GM12872 (cell line): ENCODE measurements at regions not wholly inside any gene's neighbourhood (a gene's known extent, or its start where the extent isn't known, plus 50 kb on each side); places are given as distances from the start of the nearest gene placed in this dataset.

Experiments used
- TF ChIP-seq, protein P1 (sequence below): IDR thresholded peaks from 3 replicates; pipeline ENCODE4 v1.5.1; 2011; ENCODE audit warnings: low read depth, mild to moderate bottlenecking, low read length, moderate library complexity; ENCODE audit not compliant: insufficient read depth

DNA sequence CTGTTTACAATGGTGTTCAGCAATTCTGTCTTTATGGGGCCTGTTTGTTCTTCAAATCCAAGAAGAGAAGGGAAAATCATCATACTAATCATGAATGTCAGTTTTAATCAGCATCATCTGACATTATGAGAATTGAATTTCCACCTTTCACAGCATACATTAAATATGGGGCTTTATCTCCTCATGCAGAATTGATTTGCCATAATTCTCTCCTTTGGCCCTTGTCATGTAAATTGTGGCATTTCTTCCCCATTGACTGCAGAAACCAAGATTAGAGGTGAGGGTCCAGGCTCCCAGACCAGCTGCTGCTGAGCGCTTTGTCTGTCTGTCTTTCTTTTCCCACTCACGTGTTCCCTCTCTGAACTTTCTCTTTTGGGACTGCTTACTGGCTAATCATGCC, 232.1 kb upstream of the NAV2 start:
- TF ChIP-seq, protein P1, sequence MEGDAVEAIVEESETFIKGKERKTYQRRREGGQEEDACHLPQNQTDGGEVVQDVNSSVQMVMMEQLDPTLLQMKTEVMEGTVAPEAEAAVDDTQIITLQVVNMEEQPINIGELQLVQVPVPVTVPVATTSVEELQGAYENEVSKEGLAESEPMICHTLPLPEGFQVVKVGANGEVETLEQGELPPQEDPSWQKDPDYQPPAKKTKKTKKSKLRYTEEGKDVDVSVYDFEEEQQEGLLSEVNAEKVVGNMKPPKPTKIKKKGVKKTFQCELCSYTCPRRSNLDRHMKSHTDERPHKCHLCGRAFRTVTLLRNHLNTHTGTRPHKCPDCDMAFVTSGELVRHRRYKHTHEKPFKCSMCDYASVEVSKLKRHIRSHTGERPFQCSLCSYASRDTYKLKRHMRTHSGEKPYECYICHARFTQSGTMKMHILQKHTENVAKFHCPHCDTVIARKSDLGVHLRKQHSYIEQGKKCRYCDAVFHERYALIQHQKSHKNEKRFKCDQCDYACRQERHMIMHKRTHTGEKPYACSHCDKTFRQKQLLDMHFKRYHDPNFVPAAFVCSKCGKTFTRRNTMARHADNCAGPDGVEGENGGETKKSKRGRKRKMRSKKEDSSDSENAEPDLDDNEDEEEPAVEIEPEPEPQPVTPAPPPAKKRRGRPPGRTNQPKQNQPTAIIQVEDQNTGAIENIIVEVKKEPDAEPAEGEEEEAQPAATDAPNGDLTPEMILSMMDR = no peak

DNA sequence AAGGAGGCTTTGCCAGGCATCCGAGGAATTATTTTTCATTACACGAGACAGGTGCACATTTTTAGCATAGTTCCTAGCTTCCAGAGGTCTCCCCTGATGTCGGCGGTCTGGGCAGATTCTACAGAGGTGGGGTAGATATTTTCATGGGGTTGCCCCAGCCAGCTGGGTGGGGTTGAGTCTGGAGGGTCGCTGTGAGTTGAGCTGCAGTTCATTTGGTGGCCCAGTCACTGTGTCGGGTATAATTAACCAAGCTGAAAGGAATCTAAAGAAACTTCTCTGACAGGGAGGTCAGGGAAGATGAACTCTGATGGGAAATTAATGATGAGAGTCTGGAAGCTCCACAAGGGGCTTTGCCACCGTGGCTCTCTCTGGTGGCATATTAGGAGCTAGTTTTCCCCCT, 233.7 kb upstream of the NAV2 start:
- TF ChIP-seq, protein P1 = no peak

DNA sequence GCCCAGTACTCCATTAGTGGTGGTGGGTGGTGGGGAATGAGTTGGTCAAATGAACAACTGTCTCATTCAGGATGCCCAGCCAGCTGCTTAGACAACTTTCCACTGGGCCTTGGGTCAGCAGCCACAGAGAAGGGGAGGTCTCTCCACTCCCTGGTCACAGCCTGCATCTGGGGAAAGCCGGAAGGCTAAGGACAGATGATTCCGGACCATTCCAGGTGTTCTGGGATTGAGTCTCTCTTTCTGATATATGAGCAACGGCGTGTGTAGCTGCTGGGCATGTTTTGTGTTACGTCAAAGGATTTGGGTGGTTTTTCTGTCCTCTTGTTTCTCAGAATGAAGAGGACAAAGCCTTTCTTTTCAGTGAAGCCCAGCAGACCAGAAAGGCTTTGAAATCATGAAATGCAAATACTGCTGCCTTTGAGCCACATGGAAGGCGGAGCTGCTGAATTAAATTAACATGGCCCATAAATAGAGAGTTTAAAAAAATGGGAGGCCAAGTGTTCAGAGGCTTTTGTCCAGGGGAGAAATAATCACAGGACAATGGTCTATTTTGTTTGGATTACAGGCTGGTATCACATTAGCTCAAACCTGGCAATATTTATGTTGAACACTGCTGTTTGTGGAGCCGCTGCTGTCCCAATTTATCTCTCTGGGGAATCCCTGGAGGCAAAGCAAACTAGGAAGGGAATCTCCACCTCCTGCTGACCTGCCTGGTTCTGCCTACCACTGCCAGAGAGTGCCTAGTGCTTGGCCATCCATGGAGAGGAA, 234.4 kb upstream of the E2F8 start:
- TF ChIP-seq, protein P1 = no peak

DNA sequence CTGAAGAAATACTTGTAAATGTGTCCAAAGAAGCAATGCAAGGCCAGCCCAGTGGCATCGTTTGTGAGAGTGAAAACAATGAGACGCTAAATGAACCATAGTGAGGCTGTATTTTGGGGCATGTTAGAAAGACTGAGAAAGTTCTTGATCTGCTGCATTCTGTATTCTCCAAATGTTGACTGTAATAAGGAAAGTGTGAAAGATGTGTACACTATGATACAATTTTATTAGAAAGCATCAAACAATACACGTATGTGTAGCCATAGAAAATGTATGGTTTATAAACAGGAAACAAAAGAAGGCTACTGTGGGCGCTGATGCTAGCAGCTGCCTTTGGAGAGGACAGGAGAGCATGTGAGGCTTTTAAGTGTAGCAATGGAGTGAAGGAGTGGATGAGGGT, 233.5 kb upstream of the E2F8 start:
- TF ChIP-seq, protein P1 = no peak

DNA sequence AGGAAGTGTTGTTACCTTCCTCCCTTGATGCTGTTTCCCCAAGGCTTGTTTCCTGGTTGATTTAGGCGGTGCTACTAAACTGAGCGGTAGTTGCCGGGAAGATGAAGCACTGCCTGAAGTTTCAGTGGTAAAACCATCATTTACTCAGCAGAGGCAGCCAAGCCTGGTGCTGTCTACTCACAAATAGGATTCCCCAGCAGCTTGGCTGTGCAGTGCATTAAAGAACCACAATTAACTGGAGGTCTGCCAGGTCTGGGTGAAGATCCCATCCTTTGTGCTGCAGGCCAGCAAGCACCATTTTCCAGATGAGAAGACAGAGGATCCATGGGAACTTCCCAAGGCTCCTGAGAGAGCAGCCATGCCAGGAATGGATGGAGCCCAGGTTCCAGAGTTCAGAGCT, 231.9 kb upstream of the E2F8 start:
- TF ChIP-seq, protein P1 = no peak

DNA sequence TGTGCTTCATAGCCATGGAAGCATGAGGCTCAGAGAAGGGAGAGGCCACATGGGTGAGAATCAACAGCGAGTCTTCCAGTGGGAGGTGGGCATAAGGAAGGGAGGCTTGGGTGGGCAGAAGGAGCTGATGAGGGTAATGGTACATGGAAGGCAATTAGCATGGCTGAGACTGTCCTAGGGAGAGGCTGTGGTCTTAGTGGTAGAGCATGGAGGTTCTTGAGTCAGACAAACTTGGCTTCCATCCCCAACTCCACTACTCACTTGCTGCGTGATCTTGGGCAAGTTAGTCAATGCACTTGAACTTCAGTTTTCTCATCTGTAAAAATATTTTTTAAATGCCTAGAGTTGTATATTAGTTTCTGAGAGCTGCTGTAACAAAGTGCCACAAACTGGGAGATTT, 227.2 kb upstream of the E2F8 start:
- TF ChIP-seq, protein P1 = no peak

DNA sequence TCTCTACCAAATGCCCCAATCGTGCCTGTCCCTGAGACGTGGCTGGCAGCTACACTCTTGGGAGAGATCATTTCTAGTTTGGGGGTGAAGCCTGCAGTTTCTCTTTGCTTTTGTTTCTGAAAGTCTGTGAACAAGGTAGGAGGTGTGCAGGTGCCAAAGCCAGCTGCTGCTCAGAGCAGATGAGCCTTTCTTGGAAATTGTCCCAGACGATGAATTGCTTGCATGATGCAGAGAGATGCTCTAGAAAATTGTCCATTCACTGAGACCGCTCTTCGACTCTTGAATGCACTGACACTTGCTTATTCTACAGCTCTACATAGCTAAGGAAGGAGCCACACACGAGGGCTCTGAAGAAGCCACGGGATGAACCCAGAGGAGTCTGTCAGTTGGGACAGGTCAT, 225.6 kb upstream of the E2F8 start:
- TF ChIP-seq, protein P1 = no peak
